GM18907 (cell line): ENCODE measurements at regions not wholly inside any gene's neighbourhood (a gene's known extent, or its start where the extent isn't known, plus 50 kb on each side); places are given as distances from the start of the nearest gene placed in this dataset.

ENCODE experiments used
- ATAC-seq: cut with Tn5 transposase; IDR thresholded peaks from one replicate; pipeline ENCODE4 v1.9.1; 2021; ENCODE audit warnings: mild to moderate bottlenecking, moderate library complexity; ENCODE audit not compliant: unreplicated experiment

DNA sequence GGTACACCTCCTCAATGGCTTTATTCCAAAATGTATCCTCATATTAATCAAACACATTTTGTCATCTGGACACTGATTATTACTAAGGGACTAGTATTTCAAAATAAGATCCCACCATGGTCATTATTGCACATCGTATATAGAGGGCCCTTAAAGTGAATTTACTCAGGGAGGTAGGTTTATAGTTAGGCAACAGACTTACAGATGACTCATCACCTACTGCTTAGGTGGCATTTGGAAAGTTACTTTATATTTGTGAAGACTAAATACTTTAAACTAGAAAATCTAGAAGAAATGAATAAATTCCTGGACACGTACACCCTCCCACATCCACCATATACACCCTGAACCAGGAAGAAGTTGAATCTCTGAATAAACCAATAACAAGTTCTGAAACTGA is 353.0 kb downstream of the KCTD12 start:
- ATAC-seq = no peak

- ATAC-seq = no peak
Observed at GRCh38 chr13:76527041-76527440, 359.2 kb downstream of the KCTD12 start.

DNA sequence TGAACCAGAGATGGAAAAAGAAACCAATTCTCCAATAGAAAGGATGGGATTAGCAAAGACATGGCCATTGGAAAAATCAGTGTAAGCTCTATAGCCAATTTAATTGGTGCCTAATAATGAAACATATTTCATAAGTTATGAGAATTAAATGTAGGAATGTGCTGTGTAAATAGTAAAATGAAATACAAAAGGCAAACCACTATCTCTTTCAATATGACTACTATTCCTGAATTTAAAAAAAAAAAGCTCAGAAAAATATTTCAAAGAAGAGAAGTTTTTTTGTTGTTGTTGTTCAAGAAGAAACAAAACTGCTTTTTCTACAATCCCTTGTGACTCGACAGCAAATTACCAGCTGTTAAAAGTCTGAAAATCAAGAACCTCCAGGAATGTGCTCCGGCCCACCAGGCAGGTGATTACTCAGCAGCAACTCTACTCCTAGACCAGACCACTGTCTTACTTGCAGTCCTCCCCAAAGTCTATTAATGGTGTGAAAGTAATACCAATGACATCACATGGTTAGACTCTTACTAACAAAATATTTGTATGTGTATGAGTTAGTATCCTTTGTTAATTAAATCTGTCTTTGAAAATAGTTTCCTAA is 362.4 kb downstream of the KCTD12 start:
- ATAC-seq = no peak

DNA sequence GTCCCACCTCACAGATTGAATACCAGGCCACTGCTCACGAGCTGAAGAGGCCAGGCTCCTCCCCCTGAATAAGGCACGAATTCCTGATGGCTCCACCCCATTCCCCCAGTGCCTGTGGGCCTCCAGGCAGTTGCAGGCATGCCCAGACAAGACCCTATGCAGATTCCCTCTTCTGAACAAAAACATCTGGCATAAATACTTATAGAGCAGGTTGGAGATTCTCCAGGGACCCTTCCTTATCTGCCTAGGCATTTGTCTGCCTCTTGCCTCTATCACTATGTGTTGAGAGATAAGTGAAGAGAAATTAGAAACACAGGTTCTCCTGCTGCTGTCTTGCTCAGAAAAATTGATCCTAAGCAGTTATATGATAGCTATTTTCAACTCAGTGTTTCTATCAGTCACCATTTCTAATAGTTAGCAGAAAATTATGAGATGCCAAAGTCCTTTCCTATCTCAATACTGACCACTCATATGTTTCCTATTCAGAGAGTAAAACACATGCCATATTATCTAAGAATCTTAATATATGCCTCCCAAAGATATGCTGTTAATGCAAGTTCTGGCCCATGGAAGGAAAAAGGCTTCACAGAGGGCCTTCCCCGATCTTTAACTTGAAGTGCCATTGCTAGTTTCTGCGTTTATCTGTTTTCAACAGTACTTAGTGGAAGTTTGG is 364.0 kb downstream of the KCTD12 start:
- no peak for ATAC-seq

DNA sequence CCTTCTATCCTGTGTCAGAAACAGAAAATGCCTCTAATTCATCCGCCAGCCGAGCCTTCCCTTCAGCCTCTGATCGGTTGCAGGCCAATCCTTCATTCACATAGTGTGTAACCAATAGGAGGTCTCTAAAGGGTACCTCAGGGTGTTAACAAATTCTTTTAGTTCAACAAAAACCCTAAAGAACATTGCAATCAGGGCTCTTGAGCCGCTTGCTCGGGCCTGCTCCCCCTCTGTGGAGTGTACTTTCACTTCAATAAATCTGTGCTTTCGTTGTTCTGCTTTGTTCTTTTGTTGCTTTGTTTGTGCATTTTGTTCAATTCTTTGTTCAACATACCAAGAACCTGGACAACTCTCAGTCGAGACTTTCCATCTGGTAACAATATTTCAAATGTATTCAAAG is 366.5 kb downstream of the KCTD12 start:
- no peak for ATAC-seq

DNA sequence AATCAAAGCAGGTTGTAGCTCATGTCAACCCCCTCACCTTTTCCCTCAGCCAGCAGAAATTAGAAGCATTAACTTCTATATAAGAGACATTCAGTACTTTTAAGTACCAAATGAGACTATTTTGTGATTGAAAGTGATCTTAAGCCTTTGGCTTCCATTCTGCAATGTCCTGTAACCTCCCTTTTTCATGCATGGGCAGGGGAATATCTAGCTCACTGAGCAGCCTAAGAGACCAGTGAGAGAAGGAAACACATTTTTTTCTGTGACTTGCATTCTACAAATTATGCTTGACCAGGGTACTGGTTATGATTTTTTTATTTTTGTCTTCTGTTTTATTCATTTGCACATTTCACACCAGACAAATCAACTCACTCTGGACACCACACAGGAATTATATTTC is 369.6 kb downstream of the KCTD12 start:
- no peak for ATAC-seq

DNA sequence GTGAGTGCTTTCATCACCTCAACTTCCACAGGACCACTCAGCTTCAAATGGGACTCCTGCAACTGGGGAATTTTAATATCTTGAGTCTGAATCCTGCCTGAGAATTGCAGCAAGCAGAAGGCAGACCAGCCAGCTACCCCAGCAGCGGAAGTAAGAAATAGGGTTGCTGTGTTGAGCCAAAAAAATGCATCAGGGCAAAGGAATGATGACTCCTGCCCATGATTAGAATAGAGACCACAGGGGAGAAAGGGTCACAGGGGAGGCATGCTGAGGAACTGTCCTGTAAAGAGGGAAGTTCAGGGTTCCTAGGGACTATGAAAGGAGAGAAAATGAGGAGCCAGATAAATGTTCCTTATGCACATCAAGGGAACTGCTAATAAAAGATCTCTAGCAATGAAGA is 370.2 kb downstream of the KCTD12 start:
- ATAC-seq = no peak

DNA sequence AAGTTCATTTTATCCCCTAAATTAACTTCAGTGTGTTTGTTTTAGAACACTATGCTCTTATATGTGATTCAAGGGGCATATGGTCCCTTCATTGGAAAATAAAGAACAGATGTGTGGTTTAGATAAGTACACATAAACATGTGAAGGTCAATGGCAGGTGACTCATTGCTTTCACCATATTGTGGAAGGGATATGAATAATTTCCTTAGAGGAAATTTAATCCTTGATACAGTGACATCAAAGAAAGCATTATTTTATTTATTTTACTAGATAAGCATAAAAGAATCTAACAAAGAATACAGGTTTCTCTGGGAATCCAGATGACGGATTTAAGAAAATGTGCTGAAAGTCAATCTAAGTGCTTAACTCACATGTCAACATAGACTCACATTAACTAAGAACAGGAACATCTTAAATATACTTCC is 373.5 kb downstream of the KCTD12 start:
- ATAC-seq = no peak

GRCh38 chr13:76505437-76505836 is 380.8 kb downstream of the KCTD12 start:
- no peak for ATAC-seq

- ATAC-seq = no peak
Observed at GRCh38 chr13:76503766-76504165, 382.4 kb downstream of the KCTD12 start.

- no peak for ATAC-seq
Observed at GRCh38 chr13:76503291-76503690, 382.9 kb downstream of the KCTD12 start.

DNA sequence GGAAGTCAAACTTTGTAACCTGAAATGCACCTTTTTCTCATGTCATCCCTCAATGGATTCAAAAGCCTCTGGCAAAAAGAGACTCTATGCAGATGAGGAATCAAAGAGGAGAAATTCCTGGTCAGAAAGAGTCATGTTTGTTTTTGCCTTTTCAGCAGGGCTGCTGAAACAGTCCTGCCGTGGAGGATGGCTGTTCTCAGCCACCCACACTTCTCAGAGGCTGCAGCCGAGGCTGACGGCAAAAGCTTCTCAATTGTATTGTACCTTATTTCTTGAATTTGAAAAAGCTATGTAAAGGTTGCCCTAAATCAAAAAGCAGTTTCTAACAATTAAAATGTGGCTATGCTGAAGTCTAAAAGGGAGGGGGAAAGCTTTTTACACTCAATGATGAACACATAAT is 385.3 kb downstream of the KCTD12 start:
- ATAC-seq = no peak

- ATAC-seq = no peak
Observed at GRCh38 chr13:76499891-76500290, 386.3 kb downstream of the KCTD12 start.

DNA sequence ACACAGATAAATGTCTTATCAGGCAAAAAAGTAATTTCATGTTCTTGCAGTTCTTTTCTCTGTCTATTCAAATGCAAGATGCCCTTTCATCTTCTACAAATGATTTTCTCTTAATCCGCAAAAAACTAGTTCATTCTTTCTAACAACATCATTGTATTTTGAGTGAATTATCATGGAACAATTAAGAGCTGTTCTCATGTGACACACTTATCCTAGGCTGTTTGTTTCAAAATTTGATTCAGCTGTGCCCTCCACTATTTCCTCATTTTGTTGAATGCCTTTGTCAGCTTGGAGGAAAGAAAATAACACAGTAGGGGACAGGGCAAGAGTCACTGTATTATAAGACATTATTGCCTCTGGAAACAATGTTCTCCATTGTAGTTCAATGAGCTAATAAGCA is 396.9 kb downstream of the KCTD12 start:
- ATAC-seq = no peak

GRCh38 chr13:76481738-76482137 is 404.5 kb downstream of the KCTD12 start:
- no peak for ATAC-seq

- no peak for ATAC-seq
Observed at GRCh38 chr13:76474966-76475365, 411.2 kb downstream of the KCTD12 start.

GRCh38 chr13:76474356-76474755 is 411.8 kb downstream of the KCTD12 start:
- no peak for ATAC-seq

DNA sequence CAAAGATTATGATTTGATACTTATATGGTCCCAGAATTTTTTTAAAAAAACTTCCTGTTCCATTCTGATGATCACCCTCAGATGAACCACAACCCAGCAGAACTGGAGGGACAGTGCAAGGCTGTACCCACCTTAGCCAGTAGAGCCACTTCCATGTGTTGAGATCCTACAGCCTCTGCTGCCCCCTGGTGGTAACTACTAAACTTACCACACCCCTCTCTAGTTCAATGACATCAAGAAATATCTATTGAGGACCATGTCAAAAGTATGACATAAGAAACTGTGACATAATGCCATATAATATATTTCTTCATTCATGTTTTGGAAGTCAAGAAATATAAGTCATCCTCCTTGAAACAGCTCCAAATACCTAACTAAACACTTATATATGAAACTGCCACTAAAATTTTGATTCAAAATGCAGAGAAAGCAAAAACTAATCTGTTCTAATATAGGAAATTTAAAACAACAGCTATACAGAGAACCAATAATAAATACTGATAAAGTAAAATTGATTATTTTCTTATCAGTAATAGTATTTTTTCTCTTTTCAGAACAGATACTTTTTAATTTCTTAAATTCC is 412.6 kb downstream of the KCTD12 start:
- ATAC-seq = peak; percentile 99

DNA sequence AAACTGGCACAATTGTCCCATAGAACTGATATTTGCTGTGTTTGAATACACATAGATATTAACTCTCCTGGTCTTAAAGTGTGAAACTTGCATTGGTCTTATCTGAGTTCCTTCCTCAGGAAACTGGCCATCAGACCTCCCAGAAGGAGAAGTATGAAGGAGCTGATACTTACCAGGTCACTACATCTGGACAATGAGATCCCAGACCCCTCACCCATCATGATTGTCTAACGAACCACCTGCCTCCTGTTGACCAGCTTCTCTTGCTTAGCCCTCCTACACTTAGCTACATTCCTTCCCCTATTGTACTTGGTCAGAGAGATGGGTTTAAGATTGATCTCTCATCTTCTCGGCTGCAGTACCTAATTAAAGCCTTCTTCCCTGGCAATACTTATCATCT is 413.3 kb downstream of the KCTD12 start:
- ATAC-seq = no peak

- no peak for ATAC-seq
Observed at GRCh38 chr13:76471486-76471885, 414.7 kb downstream of the KCTD12 start.

- no peak for ATAC-seq
Observed at GRCh38 chr13:76470991-76471390, 415.2 kb downstream of the KCTD12 start.

- ATAC-seq = no peak
Observed at GRCh38 chr13:76466043-76466442, 420.2 kb downstream of the KCTD12 start.

DNA sequence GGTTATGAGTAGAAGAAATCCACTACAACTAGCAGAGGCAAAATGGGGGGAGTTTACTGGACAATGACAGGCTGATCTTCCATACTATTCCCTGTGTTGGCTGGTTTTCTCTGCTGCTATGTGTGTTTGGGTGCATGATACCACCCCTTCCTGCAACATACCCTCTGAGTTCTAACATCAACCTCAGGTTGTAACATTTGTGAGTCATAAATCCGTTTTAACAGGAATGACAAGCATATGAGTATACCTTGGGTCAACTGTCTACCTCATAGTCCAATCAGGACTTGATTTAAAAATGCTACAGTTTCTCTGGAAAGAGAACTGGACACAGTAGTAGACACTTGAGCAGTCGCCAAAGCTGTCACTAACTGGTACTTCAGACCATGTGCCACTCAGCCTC is 422.9 kb downstream of the KCTD12 start:
- ATAC-seq = no peak
